HUDEP-2 (cell line): ENCODE measurements at regions not wholly inside any gene's neighbourhood (a gene's known extent, or its start where the extent isn't known, plus 50 kb on each side); places are given as distances from the start of the nearest gene placed in this dataset.

Experiments
- DNase-seq, 76 experiments: peaks; one replicate each; lab custom pipeline; 2025; ENCODE audit not compliant: unreplicated experiment in 76 of 76; lab: John Stamatoyannopoulos, UW

GRCh38 chr12:13273850-13274249 lies 77.3 kb downstream of the EMP1 start:
- DNase-seq, result no peak

- DNase-seq, result no peak
Observed at GRCh38 chr12:13273097-13273496, 76.6 kb downstream of the EMP1 start.

GRCh38 chr12:13270817-13271216 lies 74.3 kb downstream of the EMP1 start:
- no peak for DNase-seq
